ENCODE measurements at regions not wholly inside any gene's neighbourhood (a gene's known extent, or its start where the extent isn't known, plus 50 kb on each side); places are given as distances from the start of the nearest gene placed in this dataset.

GRCh38 chr5:114981111-114981510 lies 188.6 kb downstream of the TRIM36 start:
- DNase-seq (ENCODE audit: extremely low read depth, insufficient read length) = no peak

GRCh38 chr5:114977979-114978573 lies 191.6 kb downstream of the TRIM36 start:
- no peaks in the 10 kb centered on the region for H3K27me3 ChIP-seq (replicated peaks; ENCODE audit: control insufficient read depth, insufficient read depth, low read length)
- TF ChIP-seq CTCF (IDR thresholded peaks at IDR 0.05; ENCODE audit: insufficient read depth, low read length, poor library complexity, severe bottlenecking) = no peak
- no peak overlapping the region for H3K4me3 ChIP-seq (replicated peaks; ENCODE audit: low read depth, low read length)
- DNase-seq (ENCODE audit: extremely low read depth, insufficient read length) = peak; percentile 44
- H3K36me3 ChIP-seq (ENCODE audit: control insufficient read depth, insufficient read depth, low read length) = no peaks in the 10 kb centered on the region

More at GRCh38 chr5:114981111-114981510, 188.6 kb downstream of the TRIM36 start:
- no peaks in the 10 kb centered on the region for H3K27me3 ChIP-seq (replicated peaks; ENCODE audit: control insufficient read depth, insufficient read depth, low read length)
- no peak for TF ChIP-seq CTCF (IDR thresholded peaks at IDR 0.05; ENCODE audit: insufficient read depth, low read length, poor library complexity, severe bottlenecking)
- H3K36me3 ChIP-seq (ENCODE audit: control insufficient read depth, insufficient read depth, low read length) = no peaks in the 10 kb centered on the region
- no peak overlapping the region for H3K4me3 ChIP-seq (replicated peaks; ENCODE audit: low read depth, low read length)

GRCh38 chr5:114969482-114969881 lies 200.2 kb downstream of the TRIM36 start:
- H3K36me3 ChIP-seq (ENCODE audit: control insufficient read depth, insufficient read depth, low read length) = no peaks in the 10 kb centered on the region
- H3K4me3 ChIP-seq (replicated peaks; ENCODE audit: low read depth, low read length) = no peak overlapping the region
- no peak for TF ChIP-seq CTCF (IDR thresholded peaks at IDR 0.05; ENCODE audit: insufficient read depth, low read length, poor library complexity, severe bottlenecking)
- H3K27me3 ChIP-seq (replicated peaks; ENCODE audit: control insufficient read depth, insufficient read depth, low read length) = no peaks in the 10 kb centered on the region
- DNase-seq (ENCODE audit: extremely low read depth, insufficient read length) = no peak

DNA sequence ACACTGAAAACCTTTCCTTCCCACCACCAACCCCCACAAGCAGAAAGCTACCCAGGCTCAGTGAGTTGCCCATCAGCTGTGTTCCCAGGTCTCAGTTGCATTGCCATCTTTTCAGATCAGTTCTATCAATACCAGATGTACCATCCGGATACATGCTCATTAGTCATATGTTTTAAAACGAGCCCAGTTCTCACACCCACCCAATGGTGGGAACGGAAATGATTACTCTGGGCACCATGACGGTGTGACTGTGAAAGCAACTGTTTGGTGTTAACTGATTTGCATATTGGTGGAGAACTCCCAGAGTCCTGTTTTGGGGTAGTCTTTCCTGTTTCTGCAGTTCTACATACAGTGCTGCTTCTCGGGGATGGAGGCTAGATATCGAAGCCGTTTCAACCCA lies 212.3 kb downstream of the TRIM36 start:
- Histone ChIP-seq H3K36me3 (ENCODE audit: control insufficient read depth, insufficient read depth, low read length) (no peaks in the 10 kb centered on the region), H3K27me3 (replicated peaks; ENCODE audit: control insufficient read depth, insufficient read depth, low read length) (no peaks in the 10 kb centered on the region), H3K4me3 (replicated peaks; ENCODE audit: low read depth, low read length) (no peak overlapping the region)
- peak; percentile 24 for DNase-seq (ENCODE audit: extremely low read depth, insufficient read length)
- no peak for TF ChIP-seq CTCF (IDR thresholded peaks at IDR 0.05; ENCODE audit: insufficient read depth, low read length, poor library complexity, severe bottlenecking)

GRCh38 chr5:114953565-114953964 lies 216.1 kb downstream of the TRIM36 start:
- Histone ChIP-seq H3K36me3 (ENCODE audit: control insufficient read depth, insufficient read depth, low read length) (no peaks in the 10 kb centered on the region), H3K4me3 (replicated peaks; ENCODE audit: low read depth, low read length) (no peak overlapping the region), H3K27me3 (replicated peaks; ENCODE audit: control insufficient read depth, insufficient read depth, low read length) (no peaks in the 10 kb centered on the region; the same call in 1 of the 2 replicates)
- TF ChIP-seq CTCF (IDR thresholded peaks at IDR 0.05; ENCODE audit: insufficient read depth, low read length, poor library complexity, severe bottlenecking) = no peak
- no peak for DNase-seq (ENCODE audit: extremely low read depth, insufficient read length)

- DNase-seq (ENCODE audit: extremely low read depth, insufficient read length) = no peak
- Histone ChIP-seq H3K4me3 (replicated peaks; ENCODE audit: low read depth, low read length) (no peak overlapping the region), H3K27me3 (replicated peaks; ENCODE audit: control insufficient read depth, insufficient read depth, low read length) (no peaks in the 10 kb centered on the region; the same call in 1 of the 2 replicates), H3K36me3 (ENCODE audit: control insufficient read depth, insufficient read depth, low read length) (no peaks in the 10 kb centered on the region)
- TF ChIP-seq CTCF (IDR thresholded peaks at IDR 0.05; ENCODE audit: insufficient read depth, low read length, poor library complexity, severe bottlenecking) = no peak
Measured at GRCh38 chr5:114952876-114953275, 216.8 kb downstream of the TRIM36 start.
